Pons (tissue), 1 donor: ENCODE measurements at regions not wholly inside any gene's neighbourhood (a gene's known extent, or its start where the extent isn't known, plus 50 kb on each side); places are given as distances from the start of the nearest gene placed in this dataset.
"Not testable (repeated sequence)": the region's sequence is repeated elsewhere in the genome, so short reads cannot be mapped to it uniquely, and the experiment has no call there.

Experiments
- DNase-seq: peaks from one replicate; pipeline ENCODE4 v3.0.0-alpha.2; 2016; ENCODE audit warnings: low spot score

- DNase-seq: no peak
Measured at GRCh38 chr3:191963182-191963581, 502.2 kb downstream of the PYDC2 start.

GRCh38 chr3:191966556-191966955 lies 505.6 kb downstream of the PYDC2 start:
- DNase-seq: no peak

- no peak for DNase-seq
Measured at GRCh38 chr3:191968299-191968698, 507.3 kb downstream of the PYDC2 start.

- no peak for DNase-seq
Measured at GRCh38 chr3:191972714-191973398, 511.9 kb downstream of the PYDC2 start.

GRCh38 chr3:191973820-191974219 lies 512.9 kb downstream of the PYDC2 start:
- no peak for DNase-seq

GRCh38 chr3:191975936-191976335 lies 515.0 kb downstream of the PYDC2 start:
- no peak for DNase-seq

GRCh38 chr3:191980443-191980842 lies 519.5 kb downstream of the PYDC2 start:
- DNase-seq: no peak

GRCh38 chr3:191982481-191982880 lies 521.5 kb downstream of the PYDC2 start:
- no peak for DNase-seq

GRCh38 chr3:191985691-191986090 lies 524.7 kb downstream of the PYDC2 start:
- DNase-seq: no peak

- DNase-seq: no peak
Measured at GRCh38 chr3:191987831-191988350, 526.9 kb downstream of the PYDC2 start.

GRCh38 chr3:191993952-191994351 lies 533.0 kb downstream of the PYDC2 start:
- DNase-seq: not testable (repeated sequence)

- DNase-seq: no peak
Measured at GRCh38 chr3:191997093-191997492, 536.1 kb downstream of the PYDC2 start.

- DNase-seq: no peak
Measured at GRCh38 chr3:191997579-191998268, 536.8 kb downstream of the PYDC2 start.

- DNase-seq: no peak
Measured at GRCh38 chr3:192001218-192001617, 540.3 kb downstream of the PYDC2 start.

GRCh38 chr3:192005989-192006388 lies 545.0 kb downstream of the PYDC2 start:
- no peak for DNase-seq

- no peak for DNase-seq
Measured at GRCh38 chr3:192009903-192010302, 548.9 kb downstream of the PYDC2 start.

GRCh38 chr3:192010490-192010889 lies 549.5 kb downstream of the PYDC2 start:
- no peak for DNase-seq

GRCh38 chr3:192011137-192011536 lies 550.2 kb downstream of the PYDC2 start:
- peak; percentile 30 for DNase-seq

- no peak for DNase-seq
Measured at GRCh38 chr3:192013110-192013509, 552.1 kb downstream of the PYDC2 start.

GRCh38 chr3:192022412-192022811 lies 561.4 kb downstream of the PYDC2 start:
- no peak for DNase-seq

- DNase-seq: no peak
Measured at GRCh38 chr3:192024751-192025150, 563.8 kb downstream of the PYDC2 start.

- DNase-seq: no peak
Measured at GRCh38 chr3:192026661-192027060, 565.7 kb downstream of the PYDC2 start.

GRCh38 chr3:192031941-192032340 lies 571.0 kb downstream of the PYDC2 start:
- DNase-seq: no peak

- DNase-seq: no peak
Measured at GRCh38 chr3:192033246-192033645, 572.3 kb downstream of the PYDC2 start.
